ENCODE measurements at regions not wholly inside any gene's neighbourhood (a gene's known extent, or its start where the extent isn't known, plus 50 kb on each side); places are given as distances from the start of the nearest gene placed in this dataset.

- TF ChIP-seq HDGF (IDR thresholded peaks at IDR 0.05; ENCODE audit: borderline replicate concordance) (no peak), FOXM1 (IDR thresholded peaks at IDR 0.05; ENCODE audit: borderline replicate concordance) (no peak), FOXK2 (IDR thresholded peaks at IDR 0.05) (no peak), BHLHE40 (IDR thresholded peaks at IDR 0.05; ENCODE audit: borderline replicate concordance) (no peak), NFRKB (IDR thresholded peaks at IDR 0.05) (no peak)
Observed at GRCh38 chr11:69919659-69920344, 100.6 kb upstream of the FGF3 start.
